ENCODE measurements at regions not wholly inside any gene's neighbourhood (a gene's known extent, or its start where the extent isn't known, plus 50 kb on each side); places are given as distances from the start of the nearest gene placed in this dataset.

DNA sequence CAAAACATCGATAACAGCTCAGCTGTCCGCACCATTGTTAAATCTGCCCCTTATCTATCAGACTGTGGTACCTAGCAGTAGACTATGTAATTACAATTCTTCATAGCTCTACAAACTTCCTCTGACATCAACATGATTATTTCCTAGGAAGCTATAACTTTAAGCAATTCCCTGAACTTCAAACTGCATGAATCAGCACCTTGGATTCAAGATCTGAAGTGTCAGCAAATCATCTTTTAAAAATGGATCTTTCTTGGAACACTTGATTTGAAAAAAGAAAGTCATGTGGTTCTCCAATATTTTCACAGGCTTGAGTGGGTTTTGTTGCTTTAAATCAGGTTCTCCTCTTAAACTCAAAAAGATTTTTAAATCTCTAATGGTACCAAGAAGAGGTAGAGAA lies 680.7 kb upstream of the LMCD1 start:
- no peaks in the 10 kb centered on the region for H3K27me3 ChIP-seq (replicated peaks; ENCODE audit: insufficient read depth, low read depth, low read length, poor library complexity)
- no TSS peak for BruUV-seq (replicated peaks)

DNA sequence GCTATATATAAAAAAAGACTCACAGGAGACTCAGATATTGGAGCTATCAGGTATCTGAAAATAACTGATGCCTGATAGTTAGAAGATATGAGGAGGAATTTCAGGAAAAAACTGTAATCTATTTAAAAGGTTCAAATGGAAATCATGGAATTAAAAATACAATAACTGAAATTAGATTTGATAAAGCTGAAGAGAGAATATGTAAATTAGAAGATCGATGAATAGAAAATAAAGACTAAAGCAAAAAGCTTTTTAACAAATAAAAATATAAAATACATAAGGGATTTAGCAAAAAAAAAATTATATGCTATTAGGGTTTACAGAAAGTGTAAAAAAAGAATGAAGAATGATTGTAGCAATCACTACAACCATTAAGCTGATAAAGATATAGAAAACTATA lies 679.8 kb upstream of the LMCD1 start:
- no TSS peak for BruUV-seq (replicated peaks)
- ChIA-PET CTCF (no interaction called here), POLR2A (ENCODE audit: low non-redundant PET) (no interaction called here)
- no peak overlapping the region for H3K27ac ChIP-seq (ENCODE audit: low read depth, low read length, poor library complexity, severe bottlenecking)
- H3K36me3 ChIP-seq (ENCODE audit: insufficient read depth, low read length, poor library complexity, severe bottlenecking) = no peaks in the 10 kb centered on the region
- TF ChIP-seq, protein P1, sequence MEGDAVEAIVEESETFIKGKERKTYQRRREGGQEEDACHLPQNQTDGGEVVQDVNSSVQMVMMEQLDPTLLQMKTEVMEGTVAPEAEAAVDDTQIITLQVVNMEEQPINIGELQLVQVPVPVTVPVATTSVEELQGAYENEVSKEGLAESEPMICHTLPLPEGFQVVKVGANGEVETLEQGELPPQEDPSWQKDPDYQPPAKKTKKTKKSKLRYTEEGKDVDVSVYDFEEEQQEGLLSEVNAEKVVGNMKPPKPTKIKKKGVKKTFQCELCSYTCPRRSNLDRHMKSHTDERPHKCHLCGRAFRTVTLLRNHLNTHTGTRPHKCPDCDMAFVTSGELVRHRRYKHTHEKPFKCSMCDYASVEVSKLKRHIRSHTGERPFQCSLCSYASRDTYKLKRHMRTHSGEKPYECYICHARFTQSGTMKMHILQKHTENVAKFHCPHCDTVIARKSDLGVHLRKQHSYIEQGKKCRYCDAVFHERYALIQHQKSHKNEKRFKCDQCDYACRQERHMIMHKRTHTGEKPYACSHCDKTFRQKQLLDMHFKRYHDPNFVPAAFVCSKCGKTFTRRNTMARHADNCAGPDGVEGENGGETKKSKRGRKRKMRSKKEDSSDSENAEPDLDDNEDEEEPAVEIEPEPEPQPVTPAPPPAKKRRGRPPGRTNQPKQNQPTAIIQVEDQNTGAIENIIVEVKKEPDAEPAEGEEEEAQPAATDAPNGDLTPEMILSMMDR (conservative IDR thresholded peaks at IDR 0.05; ENCODE audit: low read depth, low read length) = no peak
- TF ChIP-seq EZH2 (IDR thresholded peaks at IDR 0.05; ENCODE audit: borderline replicate concordance, low read depth, low read length, poor library complexity, severe bottlenecking) = no peak
- peaks cover 14% of the 10 kb centered on the region for H3K9me3 ChIP-seq (ENCODE audit: low read depth, low read length, poor library complexity, severe bottlenecking)
- intact Hi-C loops (cut with micrococcal nuclease; ENCODE audit: unreplicated experiment) = no loop called here
- no peak for DNase-seq (ENCODE audit: low spot score)
- H3K27me3 ChIP-seq (replicated peaks; ENCODE audit: insufficient read depth, low read depth, low read length, poor library complexity) = no peaks in the 10 kb centered on the region
- no peak overlapping the region for H3K4me3 ChIP-seq (ENCODE audit: low read depth, low read length, poor library complexity, severe bottlenecking)
- H3K4me1 ChIP-seq (ENCODE audit: insufficient read depth, low read length, poor library complexity, severe bottlenecking) = no peaks in the 10 kb centered on the region

More for the DNA sequence above, 680.7 kb upstream of the LMCD1 start:
- H3K27ac ChIP-seq (ENCODE audit: low read depth, low read length, poor library complexity, severe bottlenecking) = no peak overlapping the region
- H3K36me3 ChIP-seq (ENCODE audit: insufficient read depth, low read length, poor library complexity, severe bottlenecking) = no peaks in the 10 kb centered on the region
- no peak for TF ChIP-seq EZH2 (IDR thresholded peaks at IDR 0.05; ENCODE audit: borderline replicate concordance, low read depth, low read length, poor library complexity, severe bottlenecking)
- TF ChIP-seq, protein P1 (conservative IDR thresholded peaks at IDR 0.05; ENCODE audit: low read depth, low read length) = no peak
- ChIA-PET POLR2A (ENCODE audit: low non-redundant PET) (no interaction called here), CTCF (no interaction called here)
- no peak for DNase-seq (ENCODE audit: low spot score)
- peaks cover 14% of the 10 kb centered on the region for H3K9me3 ChIP-seq (ENCODE audit: low read depth, low read length, poor library complexity, severe bottlenecking)
- H3K4me1 ChIP-seq (ENCODE audit: insufficient read depth, low read length, poor library complexity, severe bottlenecking) = no peaks in the 10 kb centered on the region
- intact Hi-C loops (cut with micrococcal nuclease; ENCODE audit: unreplicated experiment) = no loop called here
- H3K4me3 ChIP-seq (ENCODE audit: low read depth, low read length, poor library complexity, severe bottlenecking) = no peak overlapping the region

DNA sequence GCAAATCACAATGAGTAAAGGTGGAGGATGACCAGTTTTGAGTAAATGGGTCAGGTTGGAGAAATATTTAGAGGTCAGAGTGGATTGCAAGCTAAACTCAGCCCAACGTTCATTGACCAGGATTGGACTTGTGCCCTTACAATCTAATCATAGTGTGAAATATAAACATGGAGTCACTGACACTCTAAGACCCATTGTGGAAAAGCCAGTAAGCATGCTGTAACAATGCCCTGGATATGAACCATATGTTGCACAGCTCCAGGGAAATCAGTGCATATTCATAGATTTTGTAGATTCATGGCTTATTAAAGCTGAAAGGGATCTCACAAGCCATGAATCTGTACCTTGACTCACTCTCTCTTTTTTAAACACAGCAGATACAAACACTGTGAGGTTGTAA lies 660.2 kb upstream of the LMCD1 start:
- intact Hi-C loops (cut with micrococcal nuclease; ENCODE audit: unreplicated experiment) = no loop called here
- H3K9me3 ChIP-seq (ENCODE audit: low read depth, low read length, poor library complexity, severe bottlenecking) = no peaks in the 10 kb centered on the region
- TF ChIP-seq EZH2 (IDR thresholded peaks at IDR 0.05; ENCODE audit: borderline replicate concordance, low read depth, low read length, poor library complexity, severe bottlenecking) = no peak
- TF ChIP-seq, protein P1 (conservative IDR thresholded peaks at IDR 0.05; ENCODE audit: low read depth, low read length) = no peak
- POLR2A ChIA-PET (ENCODE audit: low non-redundant PET) = no interaction called here
- peaks cover 13% of the 10 kb centered on the region for H3K27me3 ChIP-seq (replicated peaks; ENCODE audit: insufficient read depth, low read depth, low read length, poor library complexity)
- no peak overlapping the region for H3K4me3 ChIP-seq (ENCODE audit: low read depth, low read length, poor library complexity, severe bottlenecking)
- DNase-seq (ENCODE audit: low spot score) = no peak
- CTCF ChIA-PET = no interaction called here
- H3K4me1 ChIP-seq (ENCODE audit: insufficient read depth, low read length, poor library complexity, severe bottlenecking) = no peaks in the 10 kb centered on the region
- H3K36me3 ChIP-seq (ENCODE audit: insufficient read depth, low read length, poor library complexity, severe bottlenecking) = no peaks in the 10 kb centered on the region
- BruUV-seq (replicated peaks) = no TSS peak
- H3K27ac ChIP-seq (ENCODE audit: low read depth, low read length, poor library complexity, severe bottlenecking) = no peak overlapping the region

Measured in A673 (cell line).